NCI-H510A (cell line): ENCODE measurements at regions not wholly inside any gene's neighbourhood (a gene's known extent, or its start where the extent isn't known, plus 50 kb on each side); places are given as distances from the start of the nearest gene placed in this dataset.
"Not testable (repeated sequence)": the region's sequence is repeated elsewhere in the genome, so short reads cannot be mapped to it uniquely, and the experiment has no call there.

ENCODE experiments used
- DNase-seq: peaks from one replicate; lab custom pipeline; 2025; lab: John Stamatoyannopoulos, UW

DNA sequence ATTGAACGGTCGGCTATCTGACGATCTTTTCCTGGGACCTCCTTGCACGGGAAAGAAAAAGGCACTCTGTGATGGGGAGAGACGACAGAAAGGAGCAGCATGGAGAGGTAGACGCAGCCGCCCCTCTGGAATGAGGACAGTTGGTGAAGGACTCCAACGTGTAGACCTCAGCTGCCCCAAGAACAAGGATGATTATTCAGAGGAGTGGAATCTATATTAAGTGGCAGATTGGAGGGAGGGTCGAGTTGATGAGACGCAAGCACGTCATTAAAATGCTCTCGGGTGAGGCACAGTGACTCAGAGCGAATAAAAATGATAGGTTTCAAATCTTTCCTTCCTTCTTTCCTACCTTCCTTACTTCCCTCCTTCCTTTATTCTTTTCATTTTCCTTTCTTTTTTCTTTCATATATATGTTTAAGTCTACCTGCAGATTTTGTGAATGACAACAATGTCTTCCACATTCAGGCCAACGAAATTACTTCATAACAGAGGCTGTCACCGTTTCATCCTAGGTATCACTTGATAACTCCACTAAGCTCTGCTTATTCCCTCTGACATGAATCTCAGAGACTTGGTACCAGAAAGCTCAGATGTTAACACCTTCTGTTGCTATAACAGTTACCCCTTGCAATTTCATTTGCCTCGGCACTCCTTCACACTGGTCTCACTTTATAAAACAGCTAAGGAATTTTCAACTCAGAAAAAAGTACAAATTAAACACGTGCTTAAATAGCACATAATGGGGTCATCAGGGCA lies 110.0 kb upstream of the PPARGC1A start:
- DNase-seq, result no peak

DNA sequence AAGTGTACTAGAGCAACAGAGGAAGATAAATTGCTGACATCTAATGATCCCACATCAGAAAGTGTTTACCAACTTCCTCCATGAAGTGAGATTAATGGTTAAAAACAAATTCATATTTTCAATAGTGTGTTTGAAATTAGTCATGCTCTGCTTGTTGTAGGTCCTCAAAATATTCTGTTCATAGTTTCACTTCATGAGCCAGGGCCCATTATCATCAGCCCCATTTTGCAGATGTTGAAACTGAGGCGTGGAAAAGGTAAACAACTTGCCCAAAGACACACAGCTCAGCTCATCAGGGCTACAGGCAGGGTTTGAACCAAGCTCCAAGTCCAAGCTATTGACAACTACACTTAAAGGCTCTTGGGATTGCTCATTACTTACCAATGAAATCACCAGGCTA lies 103.5 kb upstream of the PPARGC1A start:
- no peak for DNase-seq

DNA sequence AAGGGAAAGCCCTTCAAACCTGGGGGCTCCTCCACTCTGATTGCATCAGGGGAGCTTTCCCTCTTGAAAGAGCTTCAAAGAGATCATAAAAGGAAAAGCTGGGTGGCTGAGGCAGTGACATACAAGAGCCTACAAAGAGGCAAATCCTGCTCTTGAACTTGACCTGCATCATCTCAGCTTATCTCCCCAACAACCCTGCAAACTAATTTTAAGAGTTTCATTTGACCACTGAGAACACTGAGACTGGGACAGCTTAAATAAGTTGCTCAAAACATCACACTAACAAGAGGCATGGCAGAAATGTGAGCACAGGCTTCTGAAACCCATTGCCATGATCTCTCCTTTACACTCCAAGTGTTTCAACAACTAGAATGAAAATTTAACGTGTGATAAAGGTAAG lies 101.6 kb upstream of the PPARGC1A start:
- no peak for DNase-seq

DNA sequence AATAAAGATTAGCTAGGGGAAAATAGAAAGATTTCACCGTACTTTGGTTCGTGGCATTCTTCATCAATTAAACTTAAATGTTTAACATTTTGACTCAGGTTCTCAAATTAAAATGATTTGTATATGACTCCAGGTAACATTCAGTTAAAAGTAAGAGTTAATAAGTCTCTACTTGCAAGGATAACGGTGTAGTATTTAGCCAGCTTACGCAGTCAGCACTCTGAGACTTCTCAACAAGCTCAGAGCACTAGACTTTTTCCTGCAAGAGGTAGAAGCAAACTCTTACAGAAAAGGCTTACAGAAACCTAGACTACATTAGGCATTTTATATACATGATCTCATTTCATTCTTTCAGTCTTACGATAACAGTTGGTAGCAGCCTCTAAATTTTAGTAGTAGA lies 96.4 kb upstream of the PPARGC1A start:
- no peak for DNase-seq

DNA sequence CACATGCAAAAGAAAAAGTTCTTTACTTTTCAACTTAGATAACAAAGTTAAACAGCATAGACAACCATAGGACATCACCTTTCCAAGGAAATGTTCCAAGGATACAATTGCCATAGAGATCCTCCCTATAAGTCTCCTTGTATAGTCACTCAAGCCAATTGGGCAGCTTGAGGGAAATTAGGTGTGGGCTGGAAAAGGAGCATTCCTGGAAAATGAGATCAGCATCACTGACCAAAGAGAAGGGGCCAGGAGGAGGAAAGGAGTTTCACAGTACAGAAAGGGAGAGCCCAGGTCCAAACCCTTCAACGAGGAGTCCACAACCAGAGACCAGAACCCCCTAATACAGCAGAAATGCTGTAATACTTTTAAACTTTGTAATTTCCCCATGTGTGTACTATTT lies 91.5 kb upstream of the PPARGC1A start:
- DNase-seq, result no peak

DNA sequence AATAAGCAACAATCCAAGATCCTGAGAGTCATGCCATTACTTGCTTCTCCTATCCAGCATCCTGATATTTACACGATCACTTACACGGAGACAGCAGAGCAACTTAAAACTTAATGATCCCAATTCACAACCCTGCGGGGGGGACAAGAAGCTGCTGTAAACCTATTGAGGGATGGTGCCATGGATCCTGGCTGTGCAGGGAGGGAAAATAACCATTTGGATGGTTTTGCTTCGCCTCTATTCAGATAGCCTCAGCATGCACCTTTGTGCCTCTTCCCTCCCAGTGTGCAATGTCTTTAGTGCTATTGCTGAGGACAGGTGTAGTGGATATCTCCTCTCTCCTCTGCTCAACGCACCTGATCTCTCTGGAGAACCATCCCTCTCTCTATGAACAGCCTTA lies 89.7 kb upstream of the PPARGC1A start:
- DNase-seq, result no peak

DNA sequence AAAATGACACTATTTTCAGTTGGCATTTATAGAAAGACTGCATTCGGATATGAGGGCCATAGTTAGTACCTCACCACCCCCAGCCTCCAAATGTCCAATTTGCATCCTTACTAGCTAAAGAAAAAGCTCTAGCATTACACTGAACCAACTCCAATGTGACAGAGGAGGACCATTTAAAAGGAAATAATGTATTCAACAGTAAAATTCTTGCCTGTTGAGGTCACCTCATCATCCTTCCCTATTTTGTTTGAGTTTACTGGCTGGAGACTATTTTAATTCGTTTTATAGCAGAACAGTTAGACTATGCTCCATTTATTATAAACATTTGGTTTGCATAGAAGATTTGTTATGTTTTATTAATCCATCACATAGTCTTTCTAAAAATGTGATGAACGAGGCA lies 88.2 kb upstream of the PPARGC1A start:
- no peak for DNase-seq

DNA sequence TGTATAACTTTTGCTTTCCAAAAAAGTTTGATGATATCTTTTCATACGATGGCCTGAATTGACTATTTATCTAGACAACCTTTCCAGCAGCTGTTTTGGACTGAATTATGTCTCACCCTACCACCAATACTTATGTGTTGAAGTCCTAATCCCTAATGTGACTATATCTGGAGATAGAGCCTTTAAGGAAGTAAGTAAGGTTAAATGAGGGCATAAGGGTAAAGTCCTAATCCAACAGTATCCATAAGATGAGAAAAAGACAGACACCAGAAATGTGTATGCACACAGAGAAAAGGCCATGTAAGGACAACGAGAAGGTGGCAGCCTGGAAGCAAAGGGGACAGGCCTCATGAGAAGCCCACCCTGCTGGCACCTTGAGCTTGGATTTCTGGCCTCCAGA lies 86.6 kb upstream of the PPARGC1A start:
- DNase-seq, result no peak

DNA sequence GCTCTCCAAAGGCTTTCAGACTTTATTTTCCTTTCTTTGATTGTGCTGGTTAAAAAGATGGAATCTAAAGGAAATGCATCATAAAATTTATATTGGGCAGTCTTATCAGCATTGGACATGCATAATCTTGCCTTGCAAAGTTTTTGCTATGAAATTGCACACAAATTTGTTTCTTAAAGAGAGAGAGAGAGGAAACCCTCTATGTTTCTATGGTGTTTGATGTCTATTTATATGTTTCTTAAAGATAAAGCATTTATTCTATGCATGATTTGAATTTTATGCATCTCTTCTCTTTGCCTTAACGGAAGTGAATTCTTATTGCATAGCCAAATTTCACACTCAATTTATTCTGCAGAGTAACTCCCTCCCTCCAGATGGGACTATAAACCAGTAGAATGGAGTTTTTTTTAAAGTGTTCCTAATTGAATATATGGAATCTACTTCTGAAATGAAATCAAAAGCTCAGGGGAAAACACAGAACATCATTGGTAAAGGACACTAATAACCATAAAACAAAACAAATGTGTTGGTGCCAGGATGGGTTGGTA lies 83.5 kb upstream of the PPARGC1A start:
- DNase-seq, result no peak

DNA sequence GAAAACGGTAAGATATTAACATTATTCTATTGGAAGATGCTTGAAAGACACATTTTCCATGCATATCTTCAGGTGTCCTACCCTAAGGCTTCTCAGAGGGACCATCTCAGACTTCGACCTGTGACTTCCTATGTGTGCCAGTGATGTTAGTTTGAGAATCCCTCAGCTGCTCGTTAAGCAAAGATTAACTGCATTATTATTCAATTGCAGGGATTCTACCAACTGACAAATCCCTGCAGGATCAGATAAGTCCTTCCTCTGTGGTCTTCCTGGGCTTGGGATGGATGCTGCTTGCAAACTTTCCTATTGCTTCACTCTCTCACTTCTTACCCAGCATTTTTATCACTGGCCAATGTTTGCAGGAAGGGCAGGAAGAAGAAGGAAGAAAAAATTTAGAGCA lies 83.0 kb upstream of the PPARGC1A start:
- DNase-seq, result no peak

DNA sequence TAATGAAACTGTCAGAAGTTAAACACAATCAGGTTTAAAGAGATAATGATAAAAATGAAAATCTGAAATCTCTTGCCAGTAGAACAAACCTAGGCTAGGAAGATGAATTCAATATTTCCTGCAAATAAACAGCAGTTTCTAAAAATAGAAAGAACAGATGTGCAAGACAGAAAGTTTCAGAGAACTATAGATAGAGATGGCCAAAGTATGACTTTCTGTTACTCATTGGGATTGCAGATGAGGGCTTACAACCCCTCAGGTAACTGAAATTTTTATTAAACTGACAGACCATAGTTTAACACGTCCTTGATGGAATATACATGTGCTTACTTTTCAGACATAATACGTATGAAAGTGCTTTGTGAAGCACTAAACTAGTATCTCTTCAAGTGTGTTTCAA lies 82.3 kb upstream of the PPARGC1A start:
- no peak for DNase-seq

DNA sequence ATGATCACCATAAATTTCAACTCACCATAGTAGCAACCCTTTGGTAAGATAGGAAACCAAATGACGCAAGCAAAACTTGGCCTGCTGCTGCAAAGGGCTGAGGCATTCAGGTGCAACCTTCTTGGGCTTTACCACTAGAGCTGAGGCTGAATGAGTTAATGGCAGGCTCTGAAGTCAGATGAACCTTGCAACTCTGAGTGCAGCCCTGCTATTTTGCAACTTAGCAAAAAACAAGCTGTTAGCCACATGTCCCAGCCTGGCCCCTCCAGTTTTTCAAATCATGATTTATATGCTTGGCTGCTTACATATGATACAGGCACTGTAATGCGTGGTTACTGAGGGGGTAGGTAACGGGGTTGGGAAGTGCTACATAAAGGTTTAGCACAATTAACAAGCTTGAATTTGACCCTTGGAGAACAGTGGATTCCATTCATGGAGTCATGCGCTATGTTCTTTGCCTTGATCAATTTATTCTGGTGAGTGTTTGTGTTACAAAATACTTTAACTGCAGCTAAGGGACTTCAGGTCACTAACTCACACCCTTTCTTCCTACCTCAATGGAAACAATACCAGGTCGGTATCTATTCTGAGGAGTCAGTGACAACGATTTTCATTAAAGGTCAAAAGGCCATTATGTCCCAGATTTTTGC lies 80.5 kb upstream of the PPARGC1A start:
- DNase-seq, result no peak

DNA sequence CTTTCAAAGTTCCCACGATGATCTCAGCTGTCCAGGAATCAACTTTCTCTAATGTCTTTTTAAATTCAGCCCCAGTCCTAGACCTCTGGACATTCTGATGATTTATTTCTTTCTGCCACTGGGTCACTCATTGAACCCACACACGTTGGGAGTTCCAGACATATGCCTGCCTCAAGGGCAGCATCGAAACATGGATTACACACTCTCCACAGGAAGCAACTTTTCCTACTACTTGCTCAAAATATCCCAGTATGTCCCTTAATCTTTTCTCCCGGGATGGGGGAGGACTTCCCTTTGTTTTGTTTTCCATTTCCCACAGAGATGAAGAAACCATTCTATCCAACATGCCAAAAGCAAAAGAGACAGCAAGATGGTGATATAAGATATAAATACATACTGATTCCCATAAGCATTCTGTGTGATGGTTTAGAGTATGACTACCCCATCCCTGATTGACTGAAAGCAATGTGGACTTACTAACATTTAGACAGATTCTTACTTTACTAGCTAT lies 79.8 kb upstream of the PPARGC1A start:
- DNase-seq, result no peak

DNA sequence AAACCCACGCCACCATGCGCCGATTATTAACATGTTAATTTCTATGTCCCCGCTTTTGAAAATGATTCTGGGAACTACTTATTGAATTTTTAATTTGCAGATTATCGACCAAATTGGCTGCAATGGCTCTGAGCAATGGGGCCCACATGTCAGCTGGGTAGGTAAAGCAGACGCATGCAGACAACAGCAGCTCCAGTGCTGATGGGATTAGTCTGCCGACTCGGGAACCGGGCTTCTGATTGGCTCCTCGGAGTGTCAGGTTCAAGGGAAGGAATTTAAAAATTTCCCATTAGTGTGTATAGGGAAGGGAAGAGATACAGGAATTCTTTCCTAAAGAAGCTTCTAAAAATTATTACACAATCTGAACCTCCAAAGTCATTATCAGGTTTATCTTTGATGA lies 77.4 kb upstream of the PPARGC1A start:
- no peak for DNase-seq

DNA sequence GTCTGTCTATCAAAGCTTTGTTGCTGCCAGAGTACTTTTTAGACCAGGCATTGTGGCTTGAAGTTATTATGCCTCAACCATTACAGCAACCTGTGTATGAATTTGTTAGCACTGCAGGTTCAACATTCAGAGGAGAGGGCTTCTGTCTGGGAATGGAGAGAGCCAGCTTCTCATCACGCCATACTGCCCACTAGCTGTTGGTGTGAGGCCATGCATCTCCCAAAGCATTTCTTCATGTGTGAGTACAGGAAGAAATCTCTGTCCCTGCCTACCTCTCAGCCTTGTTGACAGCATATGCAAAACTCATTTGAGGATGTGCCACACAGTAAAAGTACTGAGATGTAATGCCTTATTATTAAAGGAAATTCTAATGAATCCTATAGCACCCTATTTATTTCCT lies 76.9 kb upstream of the PPARGC1A start:
- no peak for DNase-seq

DNA sequence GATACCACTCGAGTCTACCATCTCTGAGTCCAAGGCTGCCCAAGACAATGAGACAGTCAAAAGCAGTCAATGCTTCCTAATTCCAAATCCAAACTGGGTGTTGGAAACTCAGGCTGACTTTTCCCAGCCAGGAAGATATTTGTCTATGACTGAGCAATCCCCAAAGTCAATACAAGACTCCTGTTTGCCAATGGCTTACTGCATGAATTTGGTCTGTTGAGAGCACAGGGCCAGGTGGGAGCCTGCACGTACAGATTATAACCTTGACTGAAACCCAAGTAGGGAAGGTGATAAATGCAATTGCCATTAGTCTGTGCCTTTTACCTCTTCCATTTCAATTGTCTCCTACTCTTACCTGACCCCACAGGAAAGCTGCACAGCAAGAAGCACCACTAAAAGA lies 72.6 kb upstream of the PPARGC1A start:
- DNase-seq, result no peak

DNA sequence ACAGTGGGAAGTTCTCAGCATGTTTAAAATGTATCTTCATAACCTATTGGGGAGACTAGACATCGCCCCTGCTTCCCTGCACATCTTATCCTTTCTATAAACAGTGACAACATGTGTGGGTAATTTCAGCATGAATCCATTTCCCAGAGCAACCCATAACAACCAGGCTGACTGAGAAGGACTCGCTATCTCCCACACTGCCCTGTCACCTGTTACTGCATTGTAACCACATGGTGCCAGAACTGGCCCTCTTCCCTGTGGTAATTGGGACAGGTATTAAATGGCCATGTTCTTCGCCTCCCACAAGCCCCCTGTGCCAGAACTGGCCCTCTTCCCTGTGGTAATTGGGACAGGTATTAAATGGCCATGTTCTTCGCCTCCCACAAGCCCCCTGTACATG lies 71.5 kb upstream of the PPARGC1A start:
- not testable (repeated sequence) for DNase-seq

DNA sequence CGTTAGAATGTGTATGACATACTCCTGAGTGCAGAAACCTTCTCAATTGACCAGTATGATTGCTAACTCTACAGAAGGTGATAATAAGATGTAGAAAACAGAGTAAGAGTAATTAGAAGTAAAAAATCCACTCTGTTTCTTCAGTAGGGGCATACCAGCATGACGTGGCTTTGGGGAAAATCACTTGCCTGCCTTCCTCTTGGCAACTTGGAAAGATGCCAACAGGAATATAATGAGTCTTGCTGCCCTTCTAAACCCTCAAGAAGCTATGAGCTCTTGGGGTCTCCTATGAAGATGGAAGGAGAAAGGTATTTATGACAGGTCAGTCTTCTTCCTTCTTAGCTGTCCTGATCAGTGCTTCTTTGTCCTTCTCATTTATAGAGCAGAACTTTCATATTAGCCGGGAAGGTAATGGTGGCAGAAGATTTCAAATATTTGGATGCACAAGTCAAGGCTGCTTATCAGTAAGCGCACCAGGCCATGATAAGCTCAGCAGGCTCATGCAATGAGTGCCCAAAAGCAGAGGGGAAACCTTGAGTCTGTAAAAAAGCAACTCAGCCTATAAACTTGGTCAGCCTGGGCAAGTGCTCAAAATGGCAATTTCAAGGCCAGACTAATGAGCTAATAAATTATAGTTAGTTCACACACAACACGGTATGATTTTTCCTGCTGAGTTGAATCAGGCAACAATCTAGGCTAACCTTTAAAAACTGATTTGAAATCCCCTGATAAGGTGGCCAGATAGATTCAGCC lies 69.7 kb upstream of the PPARGC1A start:
- DNase-seq, result no peak

DNA sequence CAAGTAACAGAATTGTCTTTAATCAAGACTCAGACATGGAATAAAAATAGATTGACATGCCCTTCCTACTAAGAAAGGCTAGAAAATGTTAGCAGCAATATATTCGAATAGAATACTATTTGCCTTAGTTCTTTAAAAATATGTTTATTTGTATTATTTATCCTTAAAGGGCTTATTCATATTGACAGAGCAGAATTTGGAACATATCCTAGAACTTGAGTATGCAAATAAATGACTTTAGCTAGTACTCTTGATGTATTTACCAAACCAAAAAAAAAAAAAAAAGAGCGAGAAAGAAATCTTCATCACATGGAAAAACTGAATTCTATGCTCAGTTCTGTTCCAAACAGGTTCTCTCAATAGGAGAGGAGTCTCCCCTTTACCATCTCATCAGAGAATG lies 68.9 kb upstream of the PPARGC1A start:
- no peak for DNase-seq

DNA sequence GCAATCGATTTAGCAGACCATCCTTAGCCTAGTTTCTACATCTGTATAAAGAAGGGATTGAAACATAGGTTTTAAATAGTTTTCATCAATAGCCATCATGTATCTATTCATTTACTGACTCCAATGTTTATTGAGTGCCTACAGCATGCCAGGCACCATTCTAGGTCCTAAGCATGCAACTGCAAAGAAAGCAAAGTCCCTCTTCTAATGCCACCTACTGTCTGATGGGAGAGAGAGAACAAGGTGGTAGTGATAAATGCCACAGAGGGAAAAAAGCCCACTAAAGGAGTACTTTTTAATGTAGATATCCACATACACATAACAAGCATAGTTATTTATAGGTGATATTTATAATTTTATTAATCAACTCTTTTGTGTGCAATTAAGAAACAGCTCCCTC lies 67.6 kb upstream of the PPARGC1A start:
- DNase-seq, result no peak

DNA sequence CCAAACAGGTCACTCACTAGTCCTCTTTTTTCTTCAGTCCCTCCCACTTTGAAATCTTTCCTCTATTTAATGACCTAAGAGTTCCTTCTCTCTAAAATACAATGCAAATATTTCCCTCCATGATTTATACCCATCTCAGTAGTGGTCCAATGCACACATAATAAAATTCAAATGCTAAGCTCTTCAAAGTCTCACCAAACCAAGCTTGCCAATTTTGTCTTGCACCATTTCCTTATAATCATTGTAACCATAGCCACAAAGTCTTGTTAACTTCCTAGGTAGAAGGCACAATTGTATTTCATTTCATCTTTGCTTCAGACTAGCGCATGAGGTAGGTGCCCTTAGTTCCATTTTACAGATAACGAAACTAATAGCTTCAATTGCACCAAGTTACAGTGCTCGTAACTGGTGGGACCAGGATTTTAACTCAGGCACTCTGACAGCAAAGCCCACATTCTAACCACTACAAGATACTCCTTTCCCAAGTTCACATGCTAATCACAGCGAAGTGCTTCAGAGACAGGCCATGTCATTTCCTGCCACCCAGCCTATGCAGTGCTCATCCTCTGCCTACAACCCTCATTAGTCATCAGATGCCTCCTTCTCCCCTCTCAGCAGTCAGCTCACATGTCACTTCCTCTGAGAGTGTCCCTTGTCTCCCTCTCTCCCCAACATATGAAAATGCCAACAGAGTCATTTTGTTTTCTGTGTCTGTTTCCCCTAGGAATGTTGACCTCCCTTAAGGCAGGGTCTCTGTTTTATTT lies 66.9 kb upstream of the PPARGC1A start:
- DNase-seq, result no peak

DNA sequence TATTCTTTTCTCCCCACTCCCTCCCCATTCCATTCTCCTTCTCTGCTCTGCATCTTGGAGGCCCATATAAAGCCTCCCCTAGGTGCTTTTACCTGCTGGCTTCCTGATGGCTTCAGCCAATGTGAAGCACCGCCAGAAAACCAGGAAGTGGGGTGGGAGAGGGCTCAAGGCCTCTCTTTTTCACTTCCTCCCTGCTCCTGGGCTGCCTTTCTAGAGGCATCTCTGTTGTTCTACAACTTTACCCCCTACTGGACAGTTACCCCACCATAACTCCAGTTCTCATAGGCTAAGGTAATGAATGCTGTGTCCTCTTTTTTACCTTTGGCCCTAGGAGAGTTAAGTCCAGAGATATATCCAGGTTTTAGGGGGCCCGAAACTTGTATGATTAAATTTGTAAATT lies 62.4 kb upstream of the PPARGC1A start:
- no peak for DNase-seq
